GM12873 (cell line): ENCODE measurements at regions not wholly inside any gene's neighbourhood (a gene's known extent, or its start where the extent isn't known, plus 50 kb on each side); places are given as distances from the start of the nearest gene placed in this dataset.

Source experiments
- CTCF ChIP-seq: IDR thresholded peaks from 2 replicates; pipeline ENCODE4 v1.5.1; 2012; ENCODE audit warnings: low read depth, mild to moderate bottlenecking, moderate library complexity, low read length, control low read depth; ENCODE audit not compliant: insufficient read depth; ENCODE audit errors: missing control alignments

GRCh38 chr18:30800800-30801199, 241.7 kb downstream of the DSC3 start:
- TF ChIP-seq CTCF = no peak

GRCh38 chr18:30792051-30792450, 250.5 kb downstream of the DSC3 start:
- TF ChIP-seq CTCF = no peak

GRCh38 chr18:30787410-30787809, 255.1 kb downstream of the DSC3 start:
- TF ChIP-seq CTCF = no peak

- no peak for TF ChIP-seq CTCF
Observed at GRCh38 chr18:30781601-30782000, 260.9 kb downstream of the DSC3 start.

GRCh38 chr18:30775629-30776028, 266.9 kb downstream of the DSC3 start:
- no peak for TF ChIP-seq CTCF

GRCh38 chr18:30766053-30766452, 276.5 kb downstream of the DSC3 start:
- no peak for TF ChIP-seq CTCF

- TF ChIP-seq CTCF = no peak
Observed at GRCh38 chr18:30765247-30765646, 277.3 kb downstream of the DSC3 start.
